Stomach (tissue), 4 donors: ENCODE measurements at regions not wholly inside any gene's neighbourhood (a gene's known extent, or its start where the extent isn't known, plus 50 kb on each side); places are given as distances from the start of the nearest gene placed in this dataset.

ENCODE experiments used
- CTCF ChIP-seq, 7 experiments: fragments of 450-650 bp in 4 of 7; fragments of 200-600 bp in 3 of 7; sonication (generic) in 3 of 7; IDR thresholded peaks; one replicate each; pipeline ENCODE4 v1.5.1; 2016 to 2019; ENCODE audit warnings: antibody characterized with exemption in 7 of 7, control low read depth in 2 of 7, mild to moderate bottlenecking in 1 of 7
- EP300 ChIP-seq: sonication (generic); formaldehyde crosslinking; IDR thresholded peaks from one replicate; pipeline ENCODE4 v1.6.1; 2017; ENCODE audit warnings: antibody characterized with exemption
- POLR2A ChIP-seq, 4 donors: fragments of 450-650 bp; IDR thresholded peaks; one replicate each; pipeline ENCODE4 v1.6.1; 2016; ENCODE audit warnings: antibody characterized with exemption in 4 of 4, control low read depth in 2 of 4, mild to moderate bottlenecking in 1 of 4, moderate library complexity in 1 of 4
- POLR2AphosphoS5 ChIP-seq, 3 donors: sonication (generic); formaldehyde crosslinking; IDR thresholded peaks; one replicate each; pipeline ENCODE4 v1.6.1; 2016; ENCODE audit warnings: antibody characterized with exemption in 3 of 3

GRCh38 chr1:213582976-213583567 lies 404.7 kb upstream of the PROX1 start:
- TF ChIP-seq EP300, result no peak
- no peak for TF ChIP-seq CTCF (IDR thresholded peaks at IDR 0.05)
- TF ChIP-seq POLR2AphosphoS5 (IDR thresholded peaks at IDR 0.05), result no peak
- TF ChIP-seq POLR2A (IDR thresholded peaks at IDR 0.05), result no peak
